ENCODE measurements at regions not wholly inside any gene's neighbourhood (a gene's known extent, or its start where the extent isn't known, plus 50 kb on each side); places are given as distances from the start of the nearest gene placed in this dataset.
"Not testable (repeated sequence)": the region's sequence is repeated elsewhere in the genome, so short reads cannot be mapped to it uniquely, and the experiment has no call there.

DNA sequence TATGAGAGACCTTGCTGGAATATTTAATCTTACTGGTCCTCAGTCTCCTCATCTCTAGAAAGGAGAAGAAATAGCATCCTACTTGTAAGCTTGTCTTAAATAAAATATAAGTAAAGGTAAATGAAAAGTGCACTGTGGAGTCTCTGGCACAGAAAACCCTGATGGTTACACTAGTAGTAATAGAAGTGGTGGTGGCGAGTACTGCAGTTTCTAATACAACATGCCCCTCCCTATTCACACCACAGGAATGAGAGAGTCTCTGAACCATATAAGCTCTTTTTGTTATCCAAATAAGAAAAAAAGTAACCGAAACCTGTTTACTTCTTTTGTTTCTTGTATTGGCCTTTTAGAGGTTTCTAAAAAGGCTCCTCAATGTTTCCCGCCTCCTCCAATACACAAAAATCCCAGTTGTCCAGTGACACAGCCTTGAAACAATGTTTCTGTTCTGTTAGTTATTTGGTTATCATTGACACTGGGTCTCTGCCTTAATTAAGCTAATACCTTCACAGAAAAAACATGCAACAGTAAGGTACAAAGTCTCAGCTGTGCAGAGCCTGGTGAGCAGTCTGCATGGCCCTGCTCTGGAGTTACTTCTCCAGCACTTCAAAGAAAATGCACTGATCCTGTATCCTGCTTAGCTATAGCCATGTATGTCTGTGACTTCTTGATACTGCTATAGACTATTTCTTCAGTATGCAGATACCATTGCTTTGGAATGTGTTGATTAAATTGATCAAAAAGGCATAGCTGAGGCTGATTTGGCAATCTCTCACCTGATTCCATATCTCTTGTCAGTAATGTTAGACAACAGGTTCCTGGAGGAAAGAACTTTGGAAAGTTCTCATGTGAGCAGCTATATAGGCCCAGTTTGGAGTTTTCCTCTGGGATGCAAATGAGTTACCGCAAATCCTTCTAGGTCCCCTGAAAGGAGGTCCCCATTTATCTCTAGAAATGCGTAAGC lies 315.6 kb upstream of the IL12A start:
- no peak for ATAC-seq
- intact Hi-C loops (cut with DNase I): no loop called here
- DNase-seq (ENCODE audit: low spot score): no peak

DNA sequence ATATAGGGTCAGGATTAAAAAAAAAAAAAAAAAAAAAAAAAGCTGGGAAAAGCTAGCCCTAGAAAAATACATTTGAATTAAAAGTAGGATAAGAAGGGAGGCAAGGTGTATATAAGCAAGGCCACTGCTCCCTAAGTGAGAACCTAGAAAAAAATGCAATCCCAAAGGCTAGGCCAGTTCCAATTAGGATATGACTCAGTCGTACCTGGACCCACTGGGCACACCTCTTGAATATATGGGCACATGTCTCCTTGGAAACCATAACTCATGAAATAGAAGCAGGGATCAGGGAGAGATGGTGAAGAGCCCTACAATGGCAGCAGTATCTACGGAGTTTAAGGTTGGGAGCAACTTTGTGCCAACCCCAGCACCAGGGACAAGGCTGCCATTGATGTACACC lies 314.1 kb upstream of the IL12A start:
- intact Hi-C loops (cut with DNase I): no loop called here
- no peak for ATAC-seq
- no peak for DNase-seq (ENCODE audit: low spot score)

DNA sequence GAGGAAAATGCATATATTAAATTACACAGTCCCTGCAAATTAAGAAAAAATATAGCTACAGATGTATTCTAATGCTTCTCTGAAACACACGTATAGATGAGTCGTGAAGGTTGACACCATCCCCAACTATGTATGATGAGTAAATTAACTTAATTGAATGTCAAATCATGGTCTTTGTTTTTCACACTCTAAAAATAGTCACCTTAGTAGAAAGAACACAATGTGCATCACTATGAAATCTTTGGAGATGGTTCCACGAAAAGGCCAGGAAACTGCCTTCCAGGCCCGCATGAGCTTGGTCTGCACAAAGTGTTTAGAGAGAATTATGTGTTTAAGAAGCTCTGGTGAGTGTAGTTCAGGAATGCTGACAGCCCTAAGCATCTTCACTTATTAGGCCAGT lies 313.4 kb upstream of the IL12A start:
- intact Hi-C loops (cut with DNase I): no loop called here
- ATAC-seq (no peak), DNase-seq (ENCODE audit: low spot score) (no peak)

DNA sequence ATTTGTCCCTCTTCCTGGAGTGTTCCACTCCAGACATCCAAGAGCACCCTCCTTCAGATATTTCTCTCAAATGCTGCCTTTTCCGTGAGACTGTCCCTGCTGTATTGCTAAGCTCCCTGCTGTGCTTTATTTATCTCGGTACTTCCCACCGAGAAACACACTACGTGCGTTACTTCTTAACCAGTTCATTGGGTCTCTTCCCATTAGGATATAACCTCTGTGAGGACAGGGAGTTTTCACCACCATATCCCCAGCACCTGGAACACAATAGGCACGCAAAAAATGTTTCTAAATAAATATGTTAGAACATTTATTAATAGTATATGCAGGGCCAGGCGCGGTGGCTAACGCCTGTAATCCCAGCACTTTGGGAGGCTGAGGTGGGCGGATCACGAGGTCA lies 308.7 kb upstream of the IL12A start:
- intact Hi-C loops (cut with DNase I): loop anchor here (1.0 kb wide), 1 partner anchor 23 kb away; no protein-coding TSS in a partner anchor
- DNase-seq (ENCODE audit: low spot score): no peak
- ATAC-seq: no peak

DNA sequence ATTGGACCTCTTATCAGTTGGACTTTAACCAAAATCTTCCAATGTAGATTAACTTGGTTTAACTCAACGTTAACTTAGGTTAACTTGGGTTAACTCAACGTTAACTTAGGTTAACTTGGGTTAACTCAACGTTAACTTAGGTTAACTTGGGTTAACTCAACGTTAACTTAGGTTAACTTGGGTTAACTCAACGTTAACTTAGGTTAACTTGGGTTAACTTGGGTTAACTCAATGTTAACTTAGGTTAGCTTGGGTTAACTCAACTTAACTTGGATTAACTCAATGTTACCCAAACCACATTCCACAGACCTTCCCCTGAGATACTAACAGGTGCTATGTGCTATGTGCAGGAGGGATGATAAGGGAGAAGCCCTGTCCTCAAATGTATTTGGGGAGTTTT lies 306.9 kb upstream of the IL12A start:
- ATAC-seq; DNase-seq (ENCODE audit: low spot score); intact Hi-C loops (cut with DNase I): not testable (repeated sequence)

DNA sequence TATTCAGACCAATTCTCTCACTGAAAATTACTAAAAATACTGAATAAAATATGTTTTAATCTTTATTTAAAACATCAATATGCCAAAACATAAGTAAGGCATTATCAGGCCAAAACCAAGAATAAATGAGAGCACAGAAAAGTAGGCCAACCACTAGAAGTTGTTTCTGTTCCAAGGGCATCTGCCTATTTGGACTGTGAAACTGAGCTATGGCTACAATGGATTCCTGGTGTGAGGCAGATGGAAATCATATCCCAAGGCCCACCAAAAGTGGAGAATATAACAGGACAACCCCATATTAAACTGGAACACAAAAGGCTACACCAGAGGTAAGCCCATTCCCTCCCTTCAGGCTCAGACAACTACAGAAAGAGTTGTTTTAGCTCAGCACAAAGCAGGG lies 302.8 kb upstream of the IL12A start:
- ATAC-seq (no peak), DNase-seq (ENCODE audit: low spot score) (no peak)
- intact Hi-C loops (cut with DNase I): no loop called here

DNA sequence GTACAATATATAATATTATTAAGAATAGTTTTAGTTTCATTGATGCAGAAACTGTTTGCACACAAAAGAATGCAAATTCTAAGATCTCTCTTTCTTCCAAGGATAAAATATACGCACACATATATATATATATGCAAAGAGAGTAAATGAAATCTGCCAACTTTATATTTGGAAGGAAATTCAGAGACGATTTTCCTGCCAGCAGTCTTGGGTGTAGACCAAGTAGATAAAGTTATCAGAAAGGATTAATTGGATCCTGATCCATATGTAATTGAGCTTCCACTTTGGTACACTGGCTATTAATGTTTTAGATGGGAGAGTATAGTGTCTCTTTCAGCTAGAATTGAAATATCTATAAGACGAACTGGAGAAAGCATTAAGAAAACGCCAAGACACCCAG lies 295.4 kb upstream of the IL12A start:
- intact Hi-C loops (cut with DNase I): no loop called here
- ATAC-seq: no peak
- no peak for DNase-seq (ENCODE audit: low spot score)

DNA sequence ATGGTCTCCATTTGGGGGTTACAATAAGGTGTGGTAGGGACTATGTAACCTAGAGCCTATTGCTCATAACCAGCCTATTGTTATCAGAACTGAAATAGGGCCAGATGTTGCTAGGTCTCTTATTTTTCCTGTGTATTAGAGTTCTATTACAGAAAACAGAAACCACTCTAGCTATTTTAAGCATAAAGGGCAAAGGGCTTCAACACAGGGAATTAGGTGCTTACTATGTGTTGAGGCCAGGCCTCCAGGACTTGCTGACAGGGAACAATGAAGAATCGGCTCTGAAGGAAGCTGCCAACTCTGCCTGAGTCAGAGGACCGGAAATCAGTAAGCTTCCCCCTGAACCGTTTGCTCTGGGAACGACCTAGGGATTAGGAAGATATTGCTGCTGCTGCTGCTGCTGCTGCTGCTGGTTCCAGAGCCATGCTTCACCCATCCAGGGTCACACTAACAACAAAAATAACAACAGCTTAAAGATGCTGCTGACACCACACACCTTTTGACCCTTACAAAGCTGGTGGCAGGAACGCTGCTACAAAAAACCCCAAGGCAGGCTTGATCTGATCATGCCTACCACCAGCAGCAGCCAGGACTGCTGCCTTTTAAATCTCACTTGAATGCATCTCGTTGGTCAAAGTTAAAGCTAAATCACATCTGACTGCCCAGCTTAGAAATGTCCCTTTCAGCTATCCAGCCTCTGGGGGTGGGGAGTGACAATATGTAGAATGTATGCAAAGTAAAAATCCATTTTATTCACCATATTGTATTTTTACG lies 276.9 kb upstream of the IL12A start:
- ATAC-seq (peak; percentile 74), DNase-seq (ENCODE audit: low spot score) (no peak)

DNA sequence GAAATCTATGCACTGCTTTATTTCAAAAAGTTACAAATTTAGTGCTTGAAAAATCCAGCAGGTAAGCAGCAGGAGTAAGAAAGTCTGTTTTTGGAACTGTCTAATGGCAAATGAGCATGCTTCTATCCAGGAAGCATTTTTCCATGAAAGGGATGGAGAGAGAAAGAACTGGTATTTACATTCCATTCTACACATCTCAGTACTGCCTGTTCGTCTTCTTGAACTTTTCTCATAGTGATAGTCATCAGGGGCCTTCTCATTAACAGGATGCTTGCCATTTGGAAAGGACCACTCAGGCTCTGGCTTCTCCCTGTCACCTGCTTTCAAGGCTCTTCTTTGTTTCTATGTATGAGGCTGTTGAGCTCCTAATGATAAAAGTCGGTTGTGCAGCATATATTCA lies 267.3 kb upstream of the IL12A start:
- intact Hi-C loops (cut with DNase I): no loop called here
- ATAC-seq (no peak), DNase-seq (ENCODE audit: low spot score) (no peak)

More for the DNA sequence above, 276.9 kb upstream of the IL12A start:
- intact Hi-C loops (cut with DNase I): no loop called here

DNA sequence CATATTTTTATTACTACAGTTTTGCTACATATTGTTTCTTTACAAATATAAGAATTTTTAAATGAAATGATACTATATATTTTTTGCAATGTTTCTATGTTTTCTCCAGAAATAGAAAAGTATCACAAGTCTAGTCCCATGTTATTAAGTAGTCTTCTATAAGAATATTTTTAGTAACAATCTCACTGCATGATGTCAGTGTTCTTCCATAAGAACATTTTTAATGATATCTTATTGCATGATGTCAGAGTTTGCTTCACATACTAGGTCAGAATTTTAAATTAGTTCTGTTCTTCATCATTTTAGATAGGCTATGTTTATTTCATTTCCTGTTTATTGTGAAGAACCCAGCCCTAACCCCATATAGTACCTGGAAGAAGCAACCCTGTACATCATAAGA lies 265.3 kb upstream of the IL12A start:
- DNase-seq (ENCODE audit: low spot score) (no peak), ATAC-seq (no peak)
- intact Hi-C loops (cut with DNase I): no loop called here

DNA sequence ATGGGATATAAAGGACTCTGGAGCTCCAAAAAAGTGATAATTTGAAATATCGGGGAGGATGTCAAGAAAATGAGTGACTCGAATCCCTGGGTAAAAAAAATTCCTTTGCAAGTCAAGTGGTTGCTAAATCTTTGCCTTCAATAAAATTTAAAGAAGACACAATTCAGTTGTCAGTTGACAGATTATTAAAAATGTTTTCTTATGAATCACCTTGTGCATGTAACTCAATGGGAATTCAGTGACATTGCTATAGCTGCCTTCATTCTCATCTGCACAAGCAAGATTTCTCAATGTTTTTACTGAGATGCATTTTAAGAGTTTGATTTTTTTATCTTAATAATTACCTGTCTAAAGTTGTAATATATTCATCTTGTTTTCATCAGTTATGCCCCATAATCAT lies 264.0 kb upstream of the IL12A start:
- intact Hi-C loops (cut with DNase I): no loop called here
- DNase-seq (ENCODE audit: low spot score) (no peak), ATAC-seq (no peak)

DNA sequence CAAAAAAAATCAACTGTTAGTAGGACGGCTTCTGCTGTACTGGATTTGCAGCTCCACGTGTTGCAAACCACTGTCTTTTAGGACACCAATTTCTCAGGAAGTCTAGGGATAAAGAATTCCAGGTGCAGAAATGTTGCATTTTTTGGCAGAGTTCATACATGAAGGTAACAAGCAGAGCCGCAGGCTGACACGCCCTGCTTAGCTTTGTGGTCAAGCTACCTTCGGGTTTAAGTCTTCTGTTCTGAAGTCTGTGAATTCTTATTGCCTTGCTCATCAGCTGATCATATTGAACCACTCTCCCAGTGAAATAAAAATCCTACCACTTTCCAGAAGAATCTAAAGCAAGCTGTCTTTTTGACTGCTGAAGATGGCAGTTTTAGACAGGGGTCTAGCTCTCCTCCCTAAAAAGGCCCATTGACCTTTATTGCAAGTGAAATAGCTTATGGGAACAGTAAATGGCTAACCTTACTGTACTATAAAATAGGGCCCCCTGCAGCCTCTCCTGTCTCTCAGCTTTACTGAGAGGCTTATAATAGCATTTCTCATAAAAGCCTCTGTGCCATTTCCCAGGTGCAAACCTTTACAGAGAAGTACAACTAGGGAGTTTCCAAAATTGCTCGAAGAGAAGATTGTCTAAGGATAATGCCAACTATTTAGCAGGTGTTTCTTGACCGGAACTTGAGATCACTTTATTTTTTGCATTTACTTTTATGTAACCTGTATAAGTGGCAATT lies 262.2 kb upstream of the IL12A start:
- intact Hi-C loops (cut with DNase I): no loop called here
- DNase-seq (ENCODE audit: low spot score): no peak
- ATAC-seq: no peak

DNA sequence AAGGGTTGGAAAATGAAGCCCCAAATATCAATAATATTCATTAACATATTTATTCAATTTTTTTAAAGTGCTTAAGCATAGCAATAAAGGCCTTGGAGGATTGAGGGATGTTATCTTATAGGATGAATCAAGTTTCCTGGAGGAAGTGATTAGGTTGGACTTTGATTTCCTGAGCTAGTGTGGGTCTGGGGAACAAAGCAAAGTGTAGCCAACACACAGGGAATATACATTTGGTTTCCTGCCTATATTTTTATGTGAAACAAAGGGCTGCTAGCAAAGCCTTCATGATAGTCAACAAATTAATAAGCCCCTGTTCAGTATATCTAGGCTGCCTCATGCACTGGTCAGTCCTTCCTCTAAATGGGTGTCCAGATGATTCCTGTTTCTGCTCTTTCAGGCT lies 261.1 kb upstream of the IL12A start:
- no peak for ATAC-seq
- intact Hi-C loops (cut with DNase I): no loop called here

DNA sequence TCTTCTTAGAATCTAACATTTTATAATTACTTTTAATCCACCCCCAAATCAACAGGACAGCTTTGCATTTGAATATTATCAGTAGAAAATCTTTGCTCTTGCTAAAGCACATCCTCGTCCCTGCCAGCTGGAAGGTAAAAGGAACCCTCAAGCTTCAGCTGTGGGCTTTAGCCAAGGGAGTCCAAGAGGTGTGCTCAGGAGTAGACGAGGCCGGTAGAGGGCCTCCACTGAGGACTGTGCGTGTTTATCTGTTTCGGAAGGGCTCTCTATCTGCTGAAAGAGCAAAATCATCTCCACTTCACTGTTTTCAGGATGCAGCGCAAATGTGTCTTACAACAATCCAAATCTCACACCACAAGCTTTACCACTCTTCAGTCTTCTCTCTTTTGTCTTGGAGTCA lies 257.4 kb upstream of the IL12A start:
- intact Hi-C loops (cut with DNase I): no loop called here
- no peak for DNase-seq (ENCODE audit: low spot score)
- ATAC-seq: no peak

More for the DNA sequence above, 261.1 kb upstream of the IL12A start:
- DNase-seq (ENCODE audit: low spot score): no peak

DNA sequence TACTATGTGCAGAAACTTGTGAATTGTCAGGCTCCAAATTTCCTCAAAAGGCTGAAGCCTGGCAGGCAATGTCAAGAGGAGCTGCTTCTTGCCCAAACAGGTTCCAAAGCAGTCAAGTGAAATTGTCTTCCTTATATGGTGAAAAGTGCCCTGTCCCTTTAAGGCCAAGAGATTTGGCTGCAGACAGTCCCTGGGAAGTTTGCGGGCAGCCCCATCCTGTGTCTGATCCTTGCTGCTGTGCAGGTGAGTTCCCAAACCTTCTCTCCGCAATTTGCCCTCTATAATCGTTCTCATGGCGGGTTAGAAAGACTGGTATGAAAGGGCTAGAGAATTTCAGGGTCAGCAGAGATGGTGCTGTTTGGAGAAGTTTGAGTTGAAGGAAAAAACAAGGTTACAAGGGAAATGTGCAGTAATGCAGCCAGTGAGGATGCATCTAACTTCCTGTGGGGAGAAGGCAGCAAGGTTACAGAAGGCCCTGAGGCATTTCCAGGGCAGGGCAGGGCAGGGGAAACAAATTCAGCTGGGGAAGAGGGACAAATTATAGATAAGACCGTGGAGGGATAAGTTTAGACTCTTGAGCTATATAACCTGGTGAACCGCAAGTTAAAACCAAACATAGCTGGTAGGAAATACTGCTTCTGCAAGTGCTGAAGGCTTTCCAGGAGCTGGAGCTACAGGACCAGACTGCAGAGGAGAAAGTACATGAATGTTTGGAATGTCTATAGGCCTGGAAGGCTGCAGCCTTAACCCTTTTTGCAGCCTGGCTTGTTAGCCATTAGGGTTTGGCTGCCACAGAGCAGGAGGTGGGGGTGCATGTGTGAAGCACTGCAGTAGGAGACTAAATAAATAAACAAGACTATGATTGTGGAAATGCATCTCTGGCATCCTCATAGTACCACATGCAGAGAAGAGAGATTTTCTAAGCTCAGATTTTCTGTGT lies 256.2 kb upstream of the IL12A start:
- DNase-seq (ENCODE audit: low spot score) (no peak), ATAC-seq (peak; percentile 10)
- intact Hi-C loops (cut with DNase I): no loop called here

DNA sequence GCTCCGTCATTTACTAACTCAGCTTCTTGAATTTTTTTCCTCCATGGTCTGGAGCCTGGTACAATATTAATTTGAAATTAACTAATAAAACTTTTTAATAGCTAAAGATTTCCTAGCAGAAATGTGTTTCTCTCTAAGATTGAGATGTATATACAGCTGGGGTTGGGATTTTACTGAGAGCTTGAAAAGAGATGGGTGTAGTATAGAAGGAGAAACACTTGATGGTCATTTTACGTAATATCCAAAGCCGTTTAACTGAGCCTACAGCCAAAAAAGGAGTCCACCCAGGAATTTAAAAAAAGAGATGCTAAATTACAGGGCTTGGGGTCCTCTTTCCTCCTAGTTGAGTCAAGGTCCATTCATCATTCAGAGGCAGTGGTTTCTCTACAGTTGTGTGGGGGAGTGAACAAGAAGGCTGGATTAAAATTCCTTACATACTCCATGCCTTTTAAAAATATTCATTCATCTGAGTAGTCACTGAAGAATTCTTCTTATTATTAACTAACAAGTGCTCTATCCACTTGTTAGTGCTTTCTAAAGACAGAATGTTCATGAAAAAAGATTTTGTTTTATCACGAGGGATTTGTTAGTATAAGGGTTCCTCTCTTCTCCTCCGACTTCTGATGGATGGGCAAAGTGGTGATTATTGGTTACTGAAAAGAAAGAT lies 255.3 kb upstream of the IL12A start:
- intact Hi-C loops (cut with DNase I): no loop called here
- DNase-seq (ENCODE audit: low spot score): no peak
- no peak for ATAC-seq

DNA sequence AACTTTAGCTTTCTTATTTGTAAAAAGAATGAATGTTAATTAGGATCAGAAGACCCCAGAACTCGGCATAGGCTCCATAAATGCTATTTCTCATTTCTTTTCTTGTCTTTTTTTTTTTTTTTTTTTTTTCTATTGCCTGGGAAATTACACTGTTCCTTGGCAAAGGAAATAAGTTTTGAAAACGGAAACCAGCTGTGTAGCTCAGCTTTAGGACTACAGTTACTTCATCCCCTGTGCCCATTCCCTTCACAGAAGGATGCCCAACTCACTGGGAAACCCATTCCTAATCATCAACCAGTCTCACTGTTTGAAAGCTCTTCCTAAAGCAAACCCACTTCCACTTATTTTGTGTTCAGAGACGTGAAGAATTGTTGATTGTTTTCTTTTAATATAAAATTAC lies 254.0 kb upstream of the IL12A start:
- intact Hi-C loops (cut with DNase I): no loop called here
- ATAC-seq: no peak
- no peak for DNase-seq (ENCODE audit: low spot score)

DNA sequence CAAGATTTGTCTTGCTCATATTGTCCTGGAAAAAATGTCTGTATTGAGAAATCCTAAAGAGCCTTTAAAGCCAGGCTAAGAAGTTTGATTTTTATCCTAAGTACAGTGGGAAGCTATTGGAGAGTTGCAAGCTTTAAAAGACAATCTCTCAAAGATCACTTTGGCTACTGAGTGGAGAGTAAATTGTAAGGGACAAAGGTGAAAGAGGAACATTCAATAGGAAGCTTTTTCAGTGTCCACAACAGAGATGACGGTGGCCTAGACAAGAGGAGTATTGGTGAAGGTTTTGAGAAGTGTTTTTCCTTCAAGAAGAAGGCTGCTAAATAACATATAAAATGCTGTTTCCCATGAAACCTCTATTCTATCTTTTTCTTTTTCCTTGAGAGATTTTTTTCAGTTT lies 249.5 kb upstream of the IL12A start:
- ATAC-seq (no peak), DNase-seq (ENCODE audit: low spot score) (no peak)
- intact Hi-C loops (cut with DNase I): no loop called here

Measured in sciatic nerve (tissue), 2 donors.